NCI-H82 (cell line): ENCODE measurements at regions not wholly inside any gene's neighbourhood (a gene's known extent, or its start where the extent isn't known, plus 50 kb on each side); places are given as distances from the start of the nearest gene placed in this dataset.
"Not testable (repeated sequence)": the region's sequence is repeated elsewhere in the genome, so short reads cannot be mapped to it uniquely, and the experiment has no call there.

ENCODE experiments used
- DNase-seq: peaks from one replicate; lab custom pipeline; 2025; lab: John Stamatoyannopoulos, UW

DNA sequence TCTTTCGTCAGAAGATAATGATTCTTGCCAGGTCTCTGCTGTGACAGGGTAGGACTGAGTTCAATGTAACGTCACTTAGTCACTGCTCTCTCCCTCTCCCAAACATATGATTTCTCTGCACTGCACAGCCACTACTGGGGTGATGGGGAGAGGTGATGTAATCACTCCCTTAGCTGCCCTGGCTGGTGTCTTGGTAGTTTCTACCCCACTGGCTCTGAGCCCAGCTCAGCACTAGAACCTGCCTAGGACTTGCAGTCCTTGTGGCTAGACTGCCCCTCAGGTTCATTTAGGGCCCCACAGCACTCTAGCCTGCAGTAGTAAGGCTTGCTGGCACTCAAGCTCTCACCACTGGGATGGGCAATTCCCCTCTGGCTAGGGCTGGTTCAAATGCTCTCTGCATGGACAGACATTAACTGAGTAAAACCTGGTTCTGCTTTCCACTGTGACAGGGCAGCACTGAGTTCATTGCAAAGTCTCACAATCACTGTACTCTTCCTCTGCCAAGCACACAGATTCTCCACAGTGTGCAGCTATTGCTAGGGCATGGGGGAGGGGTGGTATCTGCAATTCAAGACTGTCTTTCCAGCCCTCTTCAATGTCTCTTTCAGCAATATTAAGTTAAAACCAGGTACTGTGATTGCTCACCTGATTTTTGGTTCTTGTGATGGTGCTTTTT lies 571.4 kb upstream of the FAT3 start:
- DNase-seq = no peak

DNA sequence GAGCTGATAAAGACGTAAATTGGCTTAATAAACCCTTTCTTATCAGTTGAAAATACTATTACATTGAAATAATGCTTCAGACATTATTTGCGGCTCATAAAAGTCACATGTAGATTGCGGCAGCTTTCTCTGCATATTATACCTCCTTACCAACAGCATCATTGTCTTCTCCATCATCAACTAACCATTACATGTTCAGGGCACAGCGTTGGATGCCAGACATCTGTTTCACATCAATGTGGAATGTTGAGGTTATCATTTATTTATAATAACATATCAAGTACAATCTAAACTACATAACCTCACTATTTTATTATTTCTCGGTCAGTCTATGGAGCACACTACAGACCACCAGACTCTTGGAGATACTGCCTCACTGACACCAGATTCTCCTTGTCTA lies 573.8 kb upstream of the FAT3 start:
- no peak for DNase-seq

DNA sequence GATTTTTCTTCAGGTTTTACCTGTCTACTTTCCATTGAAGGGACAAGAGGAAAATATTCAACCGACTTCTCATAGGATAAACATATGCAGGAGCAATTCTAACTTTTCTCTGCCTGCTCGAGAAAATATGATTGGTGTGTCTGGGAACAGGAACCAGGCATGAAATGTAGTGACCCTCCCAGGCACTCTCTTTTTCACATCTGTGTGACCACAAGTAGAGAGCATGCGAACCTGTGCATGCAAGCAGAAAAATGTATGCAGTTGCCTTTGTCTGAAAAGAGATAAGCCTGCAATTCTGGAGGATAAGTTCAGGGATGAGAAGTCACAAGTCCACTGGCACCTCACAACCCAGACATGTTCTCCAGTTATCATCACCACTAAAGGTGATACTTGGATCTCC lies 583.5 kb upstream of the FAT3 start:
- no peak for DNase-seq

DNA sequence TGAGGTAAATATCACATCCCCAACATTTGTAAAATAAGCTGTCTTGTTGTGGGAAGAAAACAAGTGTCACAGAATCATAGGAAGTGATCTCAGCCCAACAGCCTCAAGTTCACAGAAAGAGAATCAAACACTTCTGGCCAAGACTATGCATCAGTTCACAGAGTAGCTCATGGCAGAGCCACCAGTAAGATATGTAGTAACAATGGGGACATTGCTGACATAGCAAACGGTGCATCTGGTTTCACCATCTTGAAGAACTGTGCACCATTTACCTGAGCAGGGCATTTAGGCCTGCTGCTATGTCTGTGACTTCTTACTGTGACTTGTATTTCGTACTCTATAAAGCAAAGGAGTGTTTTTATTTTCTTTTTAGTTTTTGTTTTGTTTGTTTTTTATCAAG lies 585.3 kb upstream of the FAT3 start:
- no peak for DNase-seq

DNA sequence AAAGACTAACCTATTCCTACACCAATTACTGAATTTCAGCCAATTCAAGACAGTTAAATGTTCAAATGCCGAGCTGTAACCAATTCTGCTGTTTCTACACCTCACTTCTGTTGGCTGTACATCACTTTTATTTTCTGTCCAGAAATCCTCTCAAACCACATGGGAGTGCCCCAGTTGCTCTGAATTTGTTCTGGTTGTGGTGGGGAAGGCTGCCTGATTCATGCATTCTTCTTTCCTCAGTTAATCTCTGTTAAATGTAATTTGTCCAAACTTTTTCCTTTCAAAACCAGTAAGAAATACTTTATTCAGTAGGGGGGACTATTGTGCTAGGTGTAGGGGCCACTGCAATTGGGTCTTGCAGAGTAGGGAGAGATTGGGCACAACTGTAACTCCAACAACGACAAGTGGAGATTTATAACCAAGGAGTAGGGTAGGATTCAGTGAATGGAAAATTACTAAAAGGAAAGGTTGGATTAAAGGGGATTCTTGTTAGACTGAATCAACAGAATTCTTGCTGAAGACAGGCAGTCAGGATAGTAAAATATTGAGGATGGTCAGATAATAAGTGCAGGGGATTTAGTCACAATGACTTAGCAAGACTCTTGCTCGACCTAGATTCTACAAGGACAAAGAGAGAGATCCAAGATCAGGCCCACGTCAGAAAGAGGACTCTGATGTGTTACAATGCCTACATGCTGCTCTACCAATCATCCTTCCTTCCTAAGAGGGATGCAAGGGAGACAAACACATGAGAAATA lies 593.5 kb upstream of the FAT3 start:
- DNase-seq = no peak

DNA sequence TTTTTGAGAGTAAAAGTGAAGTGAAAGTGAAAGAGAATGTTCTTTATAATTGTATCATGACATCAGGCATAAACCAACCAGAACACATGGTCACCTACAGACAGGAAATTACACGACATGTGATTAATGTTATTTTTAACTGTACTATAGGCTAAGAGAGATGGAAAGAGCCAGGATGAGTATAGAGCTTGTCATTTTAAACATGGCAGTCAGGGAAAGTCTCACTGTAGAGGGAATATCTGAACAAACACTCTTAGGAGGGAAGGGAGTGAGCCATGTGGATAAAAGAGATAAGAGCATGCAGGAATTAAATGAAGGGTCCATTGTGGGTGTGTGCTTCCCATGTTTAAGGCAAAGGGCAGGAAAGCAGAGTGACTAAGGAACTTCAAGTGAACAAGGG lies 599.1 kb upstream of the FAT3 start:
- no peak for DNase-seq

DNA sequence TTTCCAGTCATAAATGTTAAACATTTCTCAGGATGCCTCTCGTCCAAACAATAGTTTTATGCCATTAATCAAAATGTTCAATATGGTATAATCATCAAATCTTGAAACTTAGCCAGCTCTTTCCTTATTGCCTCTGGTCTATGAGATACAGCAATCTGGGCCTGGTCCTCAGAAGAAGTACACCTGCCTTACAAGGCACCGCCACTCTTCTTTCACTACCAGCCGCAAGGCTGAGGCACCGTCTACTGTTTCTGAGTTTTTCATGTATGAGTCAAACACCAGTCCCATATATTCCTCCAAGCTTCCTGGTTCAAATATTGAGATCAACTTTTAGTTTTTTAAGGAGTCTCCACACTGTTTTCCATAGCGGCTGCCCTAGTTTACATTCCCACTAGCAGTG lies 600.6 kb upstream of the FAT3 start:
- DNase-seq = no peak

DNA sequence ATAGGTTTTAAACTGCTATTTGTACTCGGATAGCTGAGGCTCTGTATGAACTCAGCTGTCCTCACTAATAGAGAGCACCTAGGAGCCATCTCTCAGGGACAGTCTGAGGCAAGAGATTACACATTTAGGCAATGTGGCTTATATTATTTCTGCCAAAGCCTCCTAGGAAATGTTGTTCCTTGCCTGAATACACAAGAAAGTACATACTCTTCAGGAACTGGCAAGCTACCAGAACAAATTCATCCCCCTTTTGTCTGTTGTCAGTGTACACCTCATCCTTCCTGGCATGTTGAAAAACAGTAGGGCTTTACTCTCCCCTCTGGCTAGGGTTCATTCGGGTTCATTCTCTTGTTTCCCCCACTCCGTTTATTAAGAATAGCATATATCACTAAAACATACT lies 615.9 kb upstream of the FAT3 start:
- DNase-seq = no peak

DNA sequence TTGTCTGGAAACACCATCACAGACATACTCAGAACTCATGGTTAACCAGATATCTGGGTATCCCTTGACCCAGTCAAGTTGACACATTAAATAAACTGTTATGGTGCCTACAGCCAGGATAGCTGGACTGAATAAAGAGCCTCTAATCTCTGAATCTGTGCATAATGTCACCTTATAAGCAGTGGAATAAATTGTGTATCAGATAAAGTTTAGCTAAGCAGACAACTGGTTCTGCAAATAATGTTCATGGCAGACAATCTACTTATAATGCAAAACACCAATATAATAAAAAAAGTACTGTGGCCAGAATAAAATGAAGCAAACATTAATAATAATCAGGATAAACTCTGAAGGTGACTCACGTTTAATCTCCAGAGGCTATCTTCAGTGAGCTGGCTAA lies 628.5 kb upstream of the FAT3 start:
- no peak for DNase-seq

DNA sequence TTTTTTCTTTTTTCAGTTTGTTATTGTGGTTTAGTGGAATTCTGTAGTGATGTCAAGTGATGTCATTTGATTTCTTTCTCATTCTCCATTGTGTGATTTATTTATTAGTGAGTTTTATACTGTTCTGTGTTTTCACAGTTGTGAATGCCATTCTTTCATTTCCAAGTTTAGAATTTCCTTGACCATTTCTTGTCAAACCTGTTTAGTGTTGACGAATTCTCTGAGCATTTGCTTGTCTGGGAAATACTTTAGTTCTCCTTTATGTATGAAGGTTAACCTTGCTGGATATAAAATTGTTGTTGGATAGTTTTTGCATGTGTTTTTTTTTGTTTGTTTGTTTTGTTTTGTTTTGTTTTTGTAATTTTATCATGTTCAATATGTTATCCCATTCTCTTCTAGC lies 633.6 kb upstream of the FAT3 start:
- DNase-seq = no peak

DNA sequence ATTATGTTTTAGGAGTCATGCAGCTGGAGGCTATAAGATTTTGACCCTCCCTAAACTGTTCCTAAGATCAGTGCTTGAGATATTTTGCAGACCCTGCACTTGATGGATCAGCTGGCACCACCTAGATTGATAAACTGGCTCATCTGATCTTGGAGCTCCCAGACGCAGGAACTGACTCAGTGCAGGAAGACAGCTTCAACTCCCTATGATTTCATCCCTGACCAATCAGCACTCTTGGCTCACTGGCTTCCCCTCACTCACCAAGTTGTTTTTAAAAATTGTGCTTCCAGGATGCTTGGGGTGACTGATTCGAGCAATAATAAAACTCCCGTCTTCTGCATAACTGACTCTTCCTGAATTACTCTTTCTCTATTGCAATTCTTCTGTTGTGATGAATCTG lies 637.5 kb upstream of the FAT3 start:
- no peak for DNase-seq

DNA sequence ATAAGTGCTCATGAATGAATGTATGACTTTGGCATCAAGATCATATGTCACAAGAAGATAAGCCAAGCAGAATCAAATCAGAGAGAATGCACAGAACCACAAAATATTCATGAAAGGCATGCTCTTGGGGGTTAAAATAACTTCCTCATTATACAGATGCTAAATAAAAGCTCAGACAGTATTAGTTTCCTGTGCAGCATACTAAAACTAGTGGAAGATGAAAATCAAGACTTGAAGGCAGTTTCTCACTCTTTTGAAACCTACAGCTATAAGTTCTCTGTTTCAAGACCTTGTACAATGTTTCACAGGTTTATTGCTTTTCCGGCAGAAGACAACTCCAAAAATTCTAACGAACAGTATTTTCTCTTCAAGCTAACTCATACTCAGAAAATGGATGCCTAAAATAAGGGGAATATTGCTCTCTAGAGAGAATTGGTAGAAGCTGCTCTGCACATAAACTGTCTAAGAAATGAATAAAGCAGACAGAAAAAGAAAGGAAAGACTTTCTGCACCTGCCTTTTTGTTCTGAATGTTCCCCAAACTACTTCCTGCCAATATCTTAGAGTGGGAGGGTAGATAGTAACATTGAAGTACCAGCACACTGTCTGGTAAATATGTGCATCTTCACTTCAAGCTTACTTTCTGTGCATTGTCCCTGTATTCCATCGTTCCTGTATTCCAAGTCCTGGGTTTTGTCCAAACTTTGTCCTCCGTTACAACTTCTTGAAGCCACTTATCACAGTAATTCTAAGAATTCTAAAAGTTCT lies 639.4 kb upstream of the FAT3 start:
- no peak for DNase-seq

DNA sequence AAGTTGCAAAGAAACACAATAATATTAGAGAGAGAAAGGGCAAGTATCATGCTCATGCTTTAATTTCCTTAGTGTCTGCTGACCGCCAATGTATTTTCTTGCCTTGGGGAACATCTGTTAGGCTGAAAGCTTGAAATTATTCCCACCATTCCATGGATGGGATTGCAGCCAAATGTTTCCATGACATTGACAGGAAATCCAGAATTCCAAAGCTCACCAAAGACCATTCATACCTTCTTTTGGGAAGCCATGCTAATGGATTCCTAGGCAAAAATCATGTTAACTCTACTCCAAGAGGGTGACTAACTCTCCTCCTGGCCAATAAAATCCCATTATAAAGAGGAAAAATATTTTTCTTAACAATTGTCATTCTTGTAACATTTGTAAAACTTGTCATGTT lies 661.4 kb upstream of the FAT3 start:
- DNase-seq = no peak

DNA sequence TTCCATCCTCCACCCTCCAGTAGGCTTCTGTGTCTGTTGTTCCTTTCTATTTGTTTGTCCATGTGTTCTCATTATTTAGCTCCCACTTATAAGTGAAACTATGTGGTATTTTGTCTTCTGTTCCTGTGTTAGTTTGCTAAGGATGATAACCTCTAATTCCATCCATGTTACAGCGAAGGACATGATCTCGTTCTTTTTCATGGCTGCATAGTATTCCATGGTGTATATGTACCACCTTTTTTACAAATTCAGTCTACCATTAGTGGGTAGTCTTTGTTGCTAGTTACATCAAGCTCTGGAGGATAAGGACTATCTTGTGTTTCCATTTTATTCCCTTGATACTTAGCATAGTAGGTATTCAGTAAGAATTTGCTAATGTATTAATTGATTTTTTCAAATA lies 664.2 kb upstream of the FAT3 start:
- DNase-seq = no peak

DNA sequence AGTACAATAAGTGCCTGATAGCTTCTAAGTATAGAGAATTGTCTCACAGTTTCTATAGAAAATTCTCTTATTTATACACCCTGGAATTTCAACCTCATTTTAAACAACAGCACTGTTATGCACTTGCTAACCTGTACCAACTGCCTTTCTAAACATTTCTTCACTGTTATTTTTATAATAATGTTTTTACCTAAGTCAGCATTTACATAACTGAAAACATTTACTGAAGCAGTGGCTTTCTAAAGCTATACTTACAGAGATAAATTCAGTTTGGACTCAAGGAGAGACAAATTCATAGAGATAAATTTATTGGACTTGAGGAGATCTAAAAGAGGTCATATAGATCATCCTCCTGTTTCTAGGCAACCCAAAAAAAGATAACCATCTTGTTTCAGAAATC lies 686.6 kb upstream of the FAT3 start:
- no peak for DNase-seq

DNA sequence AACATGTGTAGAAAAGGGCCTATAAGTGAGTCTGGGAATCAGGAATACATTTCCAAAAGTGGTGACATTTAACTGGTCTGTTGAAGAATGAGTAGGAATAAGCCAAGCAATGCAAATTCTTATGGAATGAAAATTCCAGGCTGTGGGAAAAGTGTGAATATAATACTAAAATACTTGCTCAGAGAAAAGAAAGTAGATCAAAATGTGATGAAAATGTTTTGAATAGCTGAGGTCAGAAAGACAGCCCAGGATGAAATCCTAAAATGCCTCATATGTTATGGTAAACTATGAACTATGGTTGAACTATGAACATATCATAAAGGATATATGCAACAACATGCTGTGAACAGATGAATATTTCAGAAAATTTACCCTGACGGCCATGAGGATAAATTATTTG lies 688.3 kb upstream of the FAT3 start:
- DNase-seq = no peak

DNA sequence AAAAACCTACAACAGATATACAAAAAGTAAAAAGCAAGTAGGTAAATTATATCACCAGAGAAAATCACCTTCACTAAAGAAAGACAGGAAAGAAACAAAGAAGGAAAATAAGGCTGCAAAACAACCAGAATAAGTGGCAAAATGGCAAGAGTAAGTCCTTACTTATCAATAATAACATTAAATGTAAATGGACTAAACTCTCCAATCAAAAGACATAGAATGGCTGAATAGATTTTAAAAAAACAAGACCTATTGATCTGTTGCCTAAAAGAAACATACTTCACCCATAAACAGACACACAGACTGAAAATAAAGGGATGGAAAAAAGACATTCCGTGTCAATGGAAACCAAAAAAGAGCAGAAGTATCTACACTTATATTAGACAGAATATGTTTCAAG lies 695.7 kb upstream of the FAT3 start:
- DNase-seq = no peak

DNA sequence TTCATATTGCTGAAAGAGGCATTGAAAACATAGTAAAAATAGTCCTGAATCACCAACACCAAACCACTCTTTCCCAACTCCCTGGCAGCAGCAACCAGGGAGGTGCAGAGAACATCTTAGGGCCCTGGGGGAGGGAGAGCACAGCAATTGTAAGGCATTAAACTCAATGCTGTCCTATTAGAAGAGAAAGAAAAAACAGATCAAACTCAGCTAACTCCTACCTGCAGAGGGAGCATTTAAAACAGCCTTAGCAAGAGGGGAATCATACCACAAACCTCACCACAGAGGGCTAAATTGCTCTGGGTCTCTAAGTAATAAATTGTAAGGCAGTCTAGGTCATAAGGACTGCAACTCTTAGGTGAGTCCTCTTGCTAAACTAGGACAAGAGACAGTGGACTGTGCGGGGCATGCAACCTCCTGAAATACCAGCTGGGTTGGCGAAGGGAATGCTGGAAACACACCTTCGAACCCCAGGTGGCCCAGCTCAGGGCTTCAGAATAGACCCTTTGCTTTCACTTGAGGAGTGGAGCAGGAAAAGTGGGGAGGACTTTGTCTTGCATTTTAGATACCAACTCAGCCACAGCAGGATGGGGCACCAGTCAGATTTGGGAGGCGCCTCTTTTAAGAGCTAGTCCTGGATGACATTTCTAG lies 697.1 kb upstream of the FAT3 start:
- no peak for DNase-seq

DNA sequence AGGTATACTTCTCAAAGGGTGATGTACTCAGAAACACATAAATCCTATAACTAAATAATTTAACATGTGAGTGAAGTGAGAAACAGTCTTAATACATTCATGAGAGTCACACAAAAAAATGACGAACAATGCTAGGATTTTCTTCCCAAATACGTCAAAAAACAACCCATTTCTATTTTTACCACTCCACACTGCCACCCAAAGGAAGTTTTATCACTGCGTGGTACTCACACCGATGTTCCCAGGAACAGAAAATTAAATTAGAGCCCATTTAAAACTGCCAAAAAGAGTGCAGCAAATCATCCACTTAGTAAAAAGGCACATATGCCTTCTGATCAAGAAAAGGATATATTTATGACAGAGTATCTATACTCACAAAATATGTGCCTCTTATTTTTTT lies 710.9 kb upstream of the FAT3 start:
- no peak for DNase-seq

DNA sequence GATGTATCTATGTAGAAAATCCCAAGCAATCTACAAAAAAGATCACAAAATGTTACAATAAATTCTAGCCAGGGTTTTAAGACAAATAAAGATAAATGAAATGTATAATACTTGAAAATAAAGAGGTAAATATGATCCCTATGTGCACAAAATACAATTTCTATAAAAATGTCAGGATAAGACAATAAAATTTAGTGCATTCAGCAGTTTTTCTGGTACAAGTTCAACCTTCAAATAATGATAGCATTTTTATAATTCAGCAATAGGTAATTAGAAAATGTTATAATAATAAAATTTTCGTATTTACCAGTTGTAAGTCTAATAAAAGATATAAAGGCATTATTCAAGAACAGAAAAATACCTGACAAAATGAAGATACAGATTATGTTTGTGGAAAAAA lies 726.8 kb upstream of the FAT3 start:
- no peak for DNase-seq

DNA sequence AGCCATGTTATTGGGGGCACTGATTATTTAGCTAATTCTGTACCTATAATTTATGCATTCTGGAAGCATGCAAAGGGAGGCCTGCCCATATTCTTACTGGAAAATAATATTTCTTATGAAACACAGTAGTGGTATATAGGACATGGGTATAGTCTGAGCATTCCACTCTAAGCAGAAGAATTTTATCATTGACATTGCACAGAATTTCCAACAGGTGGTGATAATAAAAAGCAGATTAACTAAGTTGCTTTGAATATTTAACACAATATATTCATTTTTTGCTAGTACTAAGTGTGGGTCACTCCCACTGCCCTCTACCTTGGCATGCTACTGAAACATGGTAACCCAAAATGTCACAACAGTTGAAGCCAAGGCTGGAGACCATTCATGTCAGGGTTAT lies 728.8 kb upstream of the FAT3 start:
- no peak for DNase-seq

DNA sequence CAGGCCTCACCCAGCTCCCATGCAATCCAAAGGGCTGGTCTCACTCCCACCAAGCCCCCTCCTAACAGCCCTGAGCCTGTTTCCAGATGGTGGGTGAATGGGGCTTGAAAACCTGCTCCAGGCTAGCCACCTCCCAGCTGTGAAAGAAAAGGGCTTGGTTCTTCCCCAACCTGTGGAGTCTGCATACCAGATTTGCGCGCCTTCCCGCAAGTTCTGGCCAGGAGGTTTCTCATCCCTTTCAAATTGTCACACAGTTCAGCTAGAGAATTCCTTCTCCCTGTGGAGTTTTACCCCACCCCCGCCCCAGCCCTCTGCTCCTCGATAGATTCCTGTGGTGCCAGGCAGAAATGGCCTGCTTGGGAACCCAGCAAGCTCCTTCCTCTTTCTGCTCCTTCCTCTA lies 734.6 kb upstream of the FAT3 start:
- no peak for DNase-seq

DNA sequence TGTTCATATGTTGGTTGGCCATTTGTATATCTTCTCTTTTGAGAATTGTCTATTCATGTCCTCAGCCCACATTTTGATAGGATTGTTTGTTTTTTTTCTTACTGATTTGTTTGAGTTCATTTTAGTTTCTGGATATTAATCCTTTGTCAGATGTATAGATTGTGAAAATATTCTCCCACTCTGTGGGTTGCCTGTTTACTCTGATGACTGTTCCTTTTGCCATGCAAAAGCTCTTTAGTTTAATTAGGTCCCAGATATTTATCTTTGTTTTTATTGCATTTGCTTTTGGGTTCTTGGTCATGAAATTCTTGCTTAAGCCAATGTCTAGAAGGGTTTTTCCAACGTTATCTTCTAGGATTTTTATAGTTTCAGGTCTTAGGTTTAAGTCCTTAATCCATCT lies 740.7 kb upstream of the FAT3 start:
- not testable (repeated sequence) for DNase-seq
